IMR-90 (cell line): ENCODE measurements at regions not wholly inside any gene's neighbourhood (a gene's known extent, or its start where the extent isn't known, plus 50 kb on each side); places are given as distances from the start of the nearest gene placed in this dataset.

ENCODE experiments used
- ATAC-seq: fragments of 200-7000 bp; cut with Tn5 transposase; 2 replicates; pipeline ENCODE4 v1.9.1; 2020; ENCODE audit warnings: low read depth, mild to moderate bottlenecking, moderate library complexity
- BruUV-seq: library from RNA; stranded (reverse); fragments of 400-500 nt; replicated peaks from 2 replicates; lab custom pipeline; 2021; lab: Mats Ljungman, UMichigan
- CTCF ChIA-PET: fragments of 300-600 bp; formaldehyde crosslinking; extraction: SDS; loops from one replicate; lab custom pipeline; 2021; ENCODE audit warnings: antibody characterized with exemption; lab: Yijun Ruan, JAX
- POLR2A ChIA-PET: fragments of 300-600 bp; sonication (Branson Sonifier 250); formaldehyde crosslinking; loops from one replicate; lab custom pipeline; 2022; ENCODE audit warnings: antibody characterized with exemption; ENCODE audit not compliant: unreplicated experiment; lab: Charles Lee
- DNase-seq: peaks from one replicate; pipeline ENCODE4 v3.0.0; 2013
- H2AFZ ChIP-seq: replicated peaks from 2 replicates; pipeline ENCODE3; 2013; ENCODE audit warnings: low read length, mild to moderate bottlenecking; ENCODE audit not compliant: poor library complexity
- H2AK5ac ChIP-seq: 2 replicates; pipeline ENCODE4 v1.6.1; 2013; ENCODE audit warnings: low read depth, low read length, inconsistent platforms
- H2AK9ac ChIP-seq: replicated peaks from 2 replicates; pipeline ENCODE3; 2013; ENCODE audit warnings: mild to moderate bottlenecking, low read depth, low read length, moderate library complexity; ENCODE audit not compliant: poor library complexity
- H2BK120ac ChIP-seq: 2 replicates; pipeline ENCODE4 v1.6.1; 2013; ENCODE audit warnings: low read depth, low read length, inconsistent platforms
- H2BK15ac ChIP-seq: 3 replicates; pipeline ENCODE4 v1.6.1; 2013; ENCODE audit warnings: low read depth, low read length, inconsistent platforms
- H2BK20ac ChIP-seq: 2 replicates; pipeline ENCODE4 v1.6.1; 2013; ENCODE audit warnings: low read depth, mild to moderate bottlenecking, inconsistent platforms, low read length, moderate library complexity
- H2BK5ac ChIP-seq: 2 replicates; pipeline ENCODE4 v1.6.1; 2013; ENCODE audit warnings: mild to moderate bottlenecking, low read depth, low read length, inconsistent platforms; ENCODE audit not compliant: poor library complexity, severe bottlenecking
- H3K14ac ChIP-seq: replicated peaks from 2 replicates; pipeline ENCODE4 v1.6.1; 2013; ENCODE audit warnings: low read depth, low read length, inconsistent platforms
- H3K18ac ChIP-seq: 2 replicates; pipeline ENCODE4 v1.6.1; 2013; ENCODE audit warnings: low read depth, low read length, control low read depth
- H3K23ac ChIP-seq: 2 replicates; pipeline ENCODE4 v1.6.1; 2013; ENCODE audit warnings: low read depth, low read length, inconsistent platforms
- H3K27ac ChIP-seq: 2 replicates; pipeline ENCODE4 v1.5.1; 2013; ENCODE audit warnings: mild to moderate bottlenecking, control low read depth, low read length; ENCODE audit not compliant: insufficient read depth
- H3K27me3 ChIP-seq: 2 replicates; pipeline ENCODE4 v1.6.1; 2013; ENCODE audit warnings: low read length; ENCODE audit not compliant: control insufficient read depth, insufficient read depth
- H3K36me3 ChIP-seq: 2 replicates; pipeline ENCODE4 v1.6.1; 2013; ENCODE audit warnings: low read length, mixed read lengths; ENCODE audit not compliant: control insufficient read depth, insufficient read depth
- H3K4ac ChIP-seq: 2 replicates; pipeline ENCODE4 v1.6.1; 2013; ENCODE audit warnings: low read depth, low read length, inconsistent platforms
- H3K4me1 ChIP-seq: 2 replicates; pipeline ENCODE4 v1.6.1; 2013; ENCODE audit warnings: low read length, mixed read lengths; ENCODE audit not compliant: control insufficient read depth, insufficient read depth
- H3K4me2 ChIP-seq: 2 replicates; pipeline ENCODE4 v1.6.1; 2013; ENCODE audit warnings: low read depth, mild to moderate bottlenecking, control low read depth, low read length, moderate library complexity
- H3K4me3 ChIP-seq: 2 replicates; pipeline ENCODE4 v1.5.1; 2013; ENCODE audit warnings: low read depth, mild to moderate bottlenecking, control low read depth, low read length, moderate library complexity; ENCODE audit not compliant: insufficient read depth
- H3K56ac ChIP-seq: 2 replicates; pipeline ENCODE4 v1.6.1; 2013; ENCODE audit warnings: low read length, inconsistent platforms; ENCODE audit not compliant: insufficient read depth; ENCODE audit errors: extremely low read depth
- H3K79me1 ChIP-seq, 2 experiments: 2 replicates each; pipeline ENCODE4 v1.6.1; 2013; ENCODE audit warnings: low read length in 2 of 2, inconsistent platforms in 1 of 2, low read depth in 1 of 2
- H3K9ac ChIP-seq: 2 replicates; pipeline ENCODE4 v1.6.1; 2013; ENCODE audit warnings: low read depth, low read length, control low read depth
- H3K9me1 ChIP-seq: 2 replicates; pipeline ENCODE4 v1.6.1; 2013; ENCODE audit warnings: low read length, inconsistent platforms; ENCODE audit not compliant: insufficient read depth
- H3K9me3 ChIP-seq: 2 replicates; pipeline ENCODE4 v1.6.1; 2013; ENCODE audit warnings: low read length; ENCODE audit not compliant: control insufficient read depth, insufficient read depth
- H4K20me1 ChIP-seq: 2 replicates; pipeline ENCODE4 v1.6.1; 2013; ENCODE audit warnings: low read length, inconsistent platforms; ENCODE audit not compliant: insufficient read depth
- H4K5ac ChIP-seq: 2 replicates; pipeline ENCODE4 v1.6.1; 2013; ENCODE audit warnings: mild to moderate bottlenecking, low read depth, low read length, control low read depth
- H4K8ac ChIP-seq, 2 experiments: 2 replicates each; pipeline ENCODE4 v1.6.1; 2013; ENCODE audit warnings: low read depth in 2 of 2, low read length in 2 of 2, control low read depth in 1 of 2, inconsistent platforms in 1 of 2
- H4K91ac ChIP-seq: 2 replicates; pipeline ENCODE4 v1.6.1; 2013; ENCODE audit warnings: low read depth, low read length, inconsistent platforms; ENCODE audit not compliant: insufficient read depth
- BHLHE40 ChIP-seq: fragments of 150-350 bp; IDR thresholded peaks from 2 replicates; pipeline ENCODE4 v1.6.1; 2016; ENCODE audit warnings: mild to moderate bottlenecking, low read depth, low read length
- CEBPB ChIP-seq: IDR thresholded peaks from 2 replicates; pipeline ENCODE4 v1.6.1; 2012; ENCODE audit warnings: low read depth, low read length, improper control_type of control experiment
- CHD1 ChIP-seq: IDR thresholded peaks from 2 replicates; pipeline ENCODE4 v1.6.1; 2012; ENCODE audit warnings: low read depth, low read length, improper control_type of control experiment
- MAFK ChIP-seq: IDR thresholded peaks from 2 replicates; pipeline ENCODE4 v1.6.1; 2012; ENCODE audit warnings: low read depth, low read length, improper control_type of control experiment
- MAZ ChIP-seq: IDR thresholded peaks from 2 replicates; pipeline ENCODE4 v1.6.1; 2012; ENCODE audit warnings: low read depth, mild to moderate bottlenecking, low read length, improper control_type of control experiment, moderate library complexity, borderline replicate concordance
- NFE2L2 ChIP-seq: fragments of 150-350 bp; IDR thresholded peaks from 2 replicates; pipeline ENCODE4 v1.6.1; 2016; ENCODE audit warnings: low read depth, mild to moderate bottlenecking, low read length
- POLR2A ChIP-seq: IDR thresholded peaks from 2 replicates; pipeline ENCODE4 v1.6.1; 2012; ENCODE audit warnings: mild to moderate bottlenecking, low read depth, low read length
- RAD21 ChIP-seq: IDR thresholded peaks from 2 replicates; pipeline ENCODE4 v1.6.1; 2012; ENCODE audit warnings: low read length, improper control_type of control experiment
- RCOR1 ChIP-seq: IDR thresholded peaks from 2 replicates; pipeline ENCODE4 v1.6.1; 2012; ENCODE audit warnings: mild to moderate bottlenecking, low read length, improper control_type of control experiment; ENCODE audit not compliant: insufficient replicate concordance
- RFX5 ChIP-seq: IDR thresholded peaks from 2 replicates; pipeline ENCODE4 v1.8.0; 2012; ENCODE audit warnings: low read depth, mild to moderate bottlenecking, low read length, moderate library complexity
- SMC3 ChIP-seq: fragments of 150-350 bp; IDR thresholded peaks from 2 replicates; pipeline ENCODE4 v1.6.1; 2016; ENCODE audit warnings: low read depth, mild to moderate bottlenecking, antibody characterized with exemption, low read length, moderate library complexity
- WGBS, 2 experiments: methylation state at CpG; one replicate each; pipeline versions ENCODE4 v1.1.5 to v1.1.7; 2013; ENCODE audit warnings: missing lambda C conversion rate in 2 of 2; ENCODE audit not compliant: insufficient read length in 1 of 2; ENCODE audit errors: extremely low coverage in 2 of 2; 5-methylcytosine and 5-hydroxymethylcytosine counted together
- dilution Hi-C: fragments of 300-500 bp; cut with HindIII; formaldehyde crosslinking; loops from one replicate; pipeline ENCODE4 v1.14.3; 2018; ENCODE audit warnings: low sequenced_read_pairs; ENCODE audit not compliant: unreplicated experiment
- in situ Hi-C: fragments of 300-500 bp; cut with MboI; formaldehyde crosslinking; loops from 3 replicates; pipeline ENCODE4 v1.14.3; 2019; ENCODE audit warnings: low sequenced_read_pairs, inconsistent platforms, mixed read lengths
- intact Hi-C: fragments of 100-400 bp; cut with micrococcal nuclease; formaldehyde crosslinking; loops from 2 replicates; pipeline ENCODE4 v1.10.0; 2022
- TF ChIP-seq, protein P1 (sequence below): fragments of 150-350 bp; IDR thresholded peaks from 2 replicates; pipeline ENCODE4 v1.6.1; 2016; ENCODE audit warnings: low read depth, mild to moderate bottlenecking, low read length, moderate library complexity, borderline replicate concordance
- TF ChIP-seq, protein P2 (sequence below): fragments of 150-350 bp; IDR thresholded peaks from 2 replicates; pipeline ENCODE4 v1.6.1; 2017; ENCODE audit warnings: mild to moderate bottlenecking, antibody characterized with exemption, low read length, low read depth
- TF ChIP-seq, protein P3 (sequence below): conservative IDR thresholded peaks from 2 replicates; pipeline ENCODE4 v1.5.1; 2012; ENCODE audit warnings: mild to moderate bottlenecking, low read depth, low read length, improper control_type of control experiment

DNA sequence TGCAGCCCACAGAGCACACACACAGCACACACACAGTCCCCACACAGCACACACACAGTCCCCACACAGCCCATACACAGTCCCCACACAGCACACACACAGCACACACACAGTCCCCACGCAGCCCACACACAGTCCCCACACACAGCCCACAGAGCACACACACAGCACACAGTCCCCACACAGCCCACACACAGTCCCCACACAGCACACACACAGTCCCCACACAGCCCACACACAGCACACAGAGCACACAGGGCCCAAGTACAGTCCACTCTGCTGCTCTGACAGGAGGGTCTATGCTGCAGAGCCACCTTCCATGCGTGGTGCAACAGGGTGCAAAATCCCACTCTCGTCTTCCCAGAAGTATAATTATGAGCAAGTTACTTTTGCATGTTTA lies 240.5 kb upstream of the SALL3 start:
- ChIA-PET CTCF (no interaction called here), POLR2A (no interaction called here)
- no peak overlapping the region for H2AK9ac ChIP-seq
- peaks cover 72% of the 10 kb centered on the region for H3K9me3 ChIP-seq
- no peak overlapping the region for H2BK15ac ChIP-seq
- no peak overlapping the region for H3K56ac ChIP-seq
- no peak overlapping the region for H3K4me3 ChIP-seq
- H4K20me1 ChIP-seq = no peaks in the 10 kb centered on the region
- no peak overlapping the region for H3K18ac ChIP-seq
- H3K23ac ChIP-seq = no peak overlapping the region
- H4K8ac ChIP-seq = no peak overlapping the region
- no peak overlapping the region for H2BK20ac ChIP-seq
- intact Hi-C loops (no loop called here), dilution Hi-C loops (no loop called here), in situ Hi-C loops (no loop called here)
- ATAC-seq (no peak), DNase-seq (no peak)
- H3K4me1 ChIP-seq = no peaks in the 10 kb centered on the region
- H3K36me3 ChIP-seq = no peaks in the 10 kb centered on the region
- no peaks in the 10 kb centered on the region for H3K9me1 ChIP-seq
- no peak overlapping the region for H3K14ac ChIP-seq
- no peak overlapping the region for H3K27ac ChIP-seq
- H2BK5ac ChIP-seq = no peak overlapping the region
- no peak overlapping the region for H2BK120ac ChIP-seq
- no peak overlapping the region for H3K4ac ChIP-seq
- H2AFZ ChIP-seq = no peak overlapping the region
- H2AK5ac ChIP-seq = no peak overlapping the region
- 83% methylated on average over 1 of the region's 3 CpGs; no CpG with 5 or more reads in 1 of the 2 experiments for WGBS, 2 experiments
- TF ChIP-seq RFX5 (no peak), MAFK (no peak), MAZ (no peak), BHLHE40 (no peak), RAD21 (no peak), RCOR1 (no peak), SMC3 (no peak), CHD1 (no peak), NFE2L2 (no peak), POLR2A (no peak), CEBPB (no peak)
- TF ChIP-seq, protein P1, sequence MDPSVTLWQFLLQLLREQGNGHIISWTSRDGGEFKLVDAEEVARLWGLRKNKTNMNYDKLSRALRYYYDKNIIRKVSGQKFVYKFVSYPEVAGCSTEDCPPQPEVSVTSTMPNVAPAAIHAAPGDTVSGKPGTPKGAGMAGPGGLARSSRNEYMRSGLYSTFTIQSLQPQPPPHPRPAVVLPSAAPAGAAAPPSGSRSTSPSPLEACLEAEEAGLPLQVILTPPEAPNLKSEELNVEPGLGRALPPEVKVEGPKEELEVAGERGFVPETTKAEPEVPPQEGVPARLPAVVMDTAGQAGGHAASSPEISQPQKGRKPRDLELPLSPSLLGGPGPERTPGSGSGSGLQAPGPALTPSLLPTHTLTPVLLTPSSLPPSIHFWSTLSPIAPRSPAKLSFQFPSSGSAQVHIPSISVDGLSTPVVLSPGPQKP = no peak
- TF ChIP-seq, protein P2, sequence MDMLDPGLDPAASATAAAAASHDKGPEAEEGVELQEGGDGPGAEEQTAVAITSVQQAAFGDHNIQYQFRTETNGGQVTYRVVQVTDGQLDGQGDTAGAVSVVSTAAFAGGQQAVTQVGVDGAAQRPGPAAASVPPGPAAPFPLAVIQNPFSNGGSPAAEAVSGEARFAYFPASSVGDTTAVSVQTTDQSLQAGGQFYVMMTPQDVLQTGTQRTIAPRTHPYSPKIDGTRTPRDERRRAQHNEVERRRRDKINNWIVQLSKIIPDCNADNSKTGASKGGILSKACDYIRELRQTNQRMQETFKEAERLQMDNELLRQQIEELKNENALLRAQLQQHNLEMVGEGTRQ = no peak
- TF ChIP-seq, protein P3, sequence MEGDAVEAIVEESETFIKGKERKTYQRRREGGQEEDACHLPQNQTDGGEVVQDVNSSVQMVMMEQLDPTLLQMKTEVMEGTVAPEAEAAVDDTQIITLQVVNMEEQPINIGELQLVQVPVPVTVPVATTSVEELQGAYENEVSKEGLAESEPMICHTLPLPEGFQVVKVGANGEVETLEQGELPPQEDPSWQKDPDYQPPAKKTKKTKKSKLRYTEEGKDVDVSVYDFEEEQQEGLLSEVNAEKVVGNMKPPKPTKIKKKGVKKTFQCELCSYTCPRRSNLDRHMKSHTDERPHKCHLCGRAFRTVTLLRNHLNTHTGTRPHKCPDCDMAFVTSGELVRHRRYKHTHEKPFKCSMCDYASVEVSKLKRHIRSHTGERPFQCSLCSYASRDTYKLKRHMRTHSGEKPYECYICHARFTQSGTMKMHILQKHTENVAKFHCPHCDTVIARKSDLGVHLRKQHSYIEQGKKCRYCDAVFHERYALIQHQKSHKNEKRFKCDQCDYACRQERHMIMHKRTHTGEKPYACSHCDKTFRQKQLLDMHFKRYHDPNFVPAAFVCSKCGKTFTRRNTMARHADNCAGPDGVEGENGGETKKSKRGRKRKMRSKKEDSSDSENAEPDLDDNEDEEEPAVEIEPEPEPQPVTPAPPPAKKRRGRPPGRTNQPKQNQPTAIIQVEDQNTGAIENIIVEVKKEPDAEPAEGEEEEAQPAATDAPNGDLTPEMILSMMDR = no peak
- H4K91ac ChIP-seq = no peak overlapping the region
- BruUV-seq = no TSS peak
- no peak overlapping the region for H3K4me2 ChIP-seq
- H3K27me3 ChIP-seq = no peaks in the 10 kb centered on the region
- H3K9ac ChIP-seq = no peak overlapping the region
- H3K79me1 ChIP-seq = no peaks in the 10 kb centered on the region
- H4K5ac ChIP-seq = no peak overlapping the region
